Panc1 (cell line): ENCODE measurements at regions not wholly inside any gene's neighbourhood (a gene's known extent, or its start where the extent isn't known, plus 50 kb on each side); places are given as distances from the start of the nearest gene placed in this dataset.

Experiments
- ATAC-seq: fragments of 200-7000 bp; cut with Tn5 transposase; 2 replicates; pipeline ENCODE4 v1.9.1; 2020; ENCODE audit warnings: mild to moderate bottlenecking, moderate library complexity
- BruUV-seq: library from RNA; stranded (reverse); fragments of 400-500 nt; replicated peaks from 2 replicates; lab custom pipeline; 2021; lab: Mats Ljungman, UMichigan
- CTCF ChIA-PET: fragments of 300-600 bp; sonication (Branson Sonifier 250); formaldehyde crosslinking; loops from one replicate; lab custom pipeline; 2022; ENCODE audit warnings: antibody characterized with exemption; lab: Charles Lee
- POLR2A ChIA-PET: fragments of 300-600 bp; sonication (Branson Sonifier 250); formaldehyde crosslinking; loops from one replicate; lab custom pipeline; 2022; ENCODE audit warnings: antibody characterized with exemption; lab: Charles Lee
- DNase-seq: peaks from one replicate; pipeline ENCODE4 v3.0.0-alpha.2; 2010; ENCODE audit warnings: low read depth, low spot score
- H3K27ac ChIP-seq: 2 replicates; pipeline ENCODE4 v1.5.1; 2011; ENCODE audit warnings: mild to moderate bottlenecking, low read length, inconsistent platforms
- H3K27me3 ChIP-seq: fragments of 200-500 bp; sonication (Bioruptor generic); 2 replicates; pipeline ENCODE4 v1.6.0; 2014; ENCODE audit warnings: low read length, inconsistent platforms; ENCODE audit not compliant: control insufficient read depth, insufficient read depth
- H3K36me3 ChIP-seq: fragments of 200-500 bp; sonication (Bioruptor generic); 2 replicates; pipeline ENCODE4 v1.5.1; 2014; ENCODE audit warnings: inconsistent platforms, mild to moderate bottlenecking, low read length, moderate library complexity; ENCODE audit not compliant: control insufficient read depth, insufficient read depth
- H3K4me1 ChIP-seq: 2 replicates; pipeline ENCODE4 v1.5.1; 2011; ENCODE audit warnings: inconsistent platforms, mild to moderate bottlenecking, low read length, moderate library complexity; ENCODE audit not compliant: control insufficient read depth, insufficient read depth
- H3K4me3 ChIP-seq, 2 experiments: 2 replicates each; pipeline ENCODE4 v1.5.1; 2011 to 2012; ENCODE audit warnings: low read depth in 2 of 2, low read length in 2 of 2, mild to moderate bottlenecking in 2 of 2, inconsistent platforms in 1 of 2, moderate library complexity in 1 of 2
- H3K9me3 ChIP-seq: fragments of 200-500 bp; sonication (Bioruptor generic); 2 replicates; pipeline ENCODE4 v1.5.1; 2014; ENCODE audit warnings: low read depth, mild to moderate bottlenecking, inconsistent platforms, low read length, moderate library complexity; ENCODE audit not compliant: control insufficient read depth, insufficient read depth
- CTCF ChIP-seq: fragments of 450-650 bp; IDR thresholded peaks from 2 replicates; pipeline ENCODE4 v1.5.1; 2017; ENCODE audit warnings: mild to moderate bottlenecking
- POLR2AphosphoS5 ChIP-seq: IDR thresholded peaks from 2 replicates; pipeline ENCODE4 v1.6.1; 2012; ENCODE audit warnings: mild to moderate bottlenecking, low read depth, low read length, moderate library complexity
- REST ChIP-seq, 2 experiments: IDR thresholded peaks; 2 replicates each; pipeline ENCODE4 v1.6.1; 2011 to 2012; ENCODE audit warnings: low read depth in 2 of 2, control low read depth in 1 of 2, low read length in 1 of 2, mild to moderate bottlenecking in 1 of 2, moderate library complexity in 1 of 2; ENCODE audit not compliant: insufficient read depth in 1 of 2
- SIN3A ChIP-seq: IDR thresholded peaks from 2 replicates; pipeline ENCODE4 v1.6.1; 2012; ENCODE audit warnings: low read depth, mild to moderate bottlenecking, low read length, moderate library complexity, borderline replicate concordance; ENCODE audit not compliant: insufficient read depth
- TCF7L2 ChIP-seq: IDR thresholded peaks from 2 replicates; pipeline ENCODE4 v1.6.1; 2011; ENCODE audit warnings: mild to moderate bottlenecking, low read depth, low read length, inconsistent platforms
- in situ Hi-C: cut with HindIII; loops from 2 replicates; pipeline ENCODE4 v1.10.0; 2016; ENCODE audit warnings: low sequenced_read_pairs, low pct_unique_long_range_greater_than_20kb
- intact Hi-C: fragments of 100-400 bp; cut with micrococcal nuclease; formaldehyde crosslinking; loops from one replicate; pipeline ENCODE4 v1.10.0; 2022; ENCODE audit not compliant: unreplicated experiment

GRCh38 chr4:1493540-1494287, 87.5 kb upstream of the NKX1-1 start:
- BruUV-seq, result no TSS peak
- no peaks in the 10 kb centered on the region for H3K36me3 ChIP-seq
- H3K4me1 ChIP-seq, result no peaks in the 10 kb centered on the region
- H3K27me3 ChIP-seq, result no peaks in the 10 kb centered on the region
- H3K9me3 ChIP-seq, result no peaks in the 10 kb centered on the region
- no peak overlapping the region for H3K4me3 ChIP-seq
- ATAC-seq (no peak), DNase-seq (no peak)
- POLR2A ChIA-PET, result no interaction called here
- H3K27ac ChIP-seq, result no peak overlapping the region
- CTCF ChIA-PET, result no interaction called here
- in situ Hi-C loops (no loop called here), intact Hi-C loops (no loop called here)
- no peak for TF ChIP-seq CTCF
- no peak for TF ChIP-seq POLR2AphosphoS5
- TF ChIP-seq TCF7L2, result no peak
- TF ChIP-seq REST (IDR thresholded peaks at IDR 0.05; ENCODE audit: insufficient read depth in 1 of 2, low read depth in 2 of 2, low read length in 1 of 2), result no peak
- no peak for TF ChIP-seq SIN3A

- ATAC-seq, result no peak
Measured at GRCh38 chr4:1492651-1493539, 86.7 kb upstream of the NKX1-1 start.

More at GRCh38 chr4:1492651-1493539, 86.7 kb upstream of the NKX1-1 start:
- ChIA-PET CTCF (no interaction called here), POLR2A (no interaction called here)
- no TSS peak for BruUV-seq
- no peaks in the 10 kb centered on the region for H3K9me3 ChIP-seq
- TF ChIP-seq REST (IDR thresholded peaks at IDR 0.05; ENCODE audit: insufficient read depth in 1 of 2, low read depth in 2 of 2, low read length in 1 of 2) (no peak), CTCF (no peak), POLR2AphosphoS5 (no peak), TCF7L2 (no peak), SIN3A (no peak)
- no peaks in the 10 kb centered on the region for H3K36me3 ChIP-seq
- no peak overlapping the region for H3K27ac ChIP-seq
- no peaks in the 10 kb centered on the region for H3K27me3 ChIP-seq
- intact Hi-C loops, result no loop called here
- no peak for DNase-seq
- H3K4me1 ChIP-seq, result no peaks in the 10 kb centered on the region
- no peak overlapping the region for H3K4me3 ChIP-seq
- in situ Hi-C loops, result no loop called here
